ENCODE measurements at regions not wholly inside any gene's neighbourhood (a gene's known extent, or its start where the extent isn't known, plus 50 kb on each side); places are given as distances from the start of the nearest gene placed in this dataset.

DNA sequence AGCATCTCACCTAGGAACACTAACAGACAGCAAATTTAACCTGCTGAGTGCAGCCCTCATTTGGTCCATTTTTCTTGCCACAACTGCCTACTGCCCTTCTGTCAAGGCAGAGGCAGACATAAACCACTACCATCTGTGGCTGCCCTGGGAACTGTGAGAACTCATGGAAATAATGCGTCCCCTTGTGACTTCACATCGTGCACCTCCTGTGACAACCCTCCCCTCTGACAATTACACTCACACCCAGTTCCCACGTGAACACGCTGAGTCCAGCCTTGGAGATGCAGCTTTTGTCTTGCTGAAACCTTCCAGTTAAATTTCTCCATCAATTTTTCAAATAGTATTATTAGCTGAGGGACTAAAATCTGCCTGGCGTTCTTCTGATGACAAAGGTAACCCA is 193.1 kb upstream of the KLF14 start:
- TF ChIP-seq CTCF (IDR thresholded peaks at IDR 0.05) (no peak), POLR2A (IDR thresholded peaks at IDR 0.05) (no peak)
